ENCODE measurements at regions not wholly inside any gene's neighbourhood (a gene's known extent, or its start where the extent isn't known, plus 50 kb on each side); places are given as distances from the start of the nearest gene placed in this dataset.

DNA sequence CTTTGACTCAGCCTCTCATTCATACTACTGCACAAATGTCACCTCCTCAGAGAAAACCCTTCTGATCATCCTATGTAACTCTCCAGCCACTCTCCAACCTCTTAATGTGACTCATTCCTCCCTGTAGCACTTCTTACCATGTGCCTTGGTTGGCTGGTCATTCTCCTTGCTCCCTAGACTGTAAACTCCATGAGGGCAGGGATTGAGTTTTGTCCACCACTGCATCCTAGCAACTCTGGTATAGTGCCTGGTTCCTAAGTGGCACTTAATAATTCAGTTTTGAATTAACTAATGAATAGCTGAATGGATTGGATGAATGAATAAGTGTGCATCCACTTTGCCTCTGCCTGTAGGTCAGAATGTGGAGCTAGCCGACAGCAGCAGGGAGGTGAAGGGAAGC, 202.5 kb upstream of the HES1 start:
- Histone ChIP-seq H3K36me3 (ENCODE audit: control insufficient read depth, insufficient read depth, low read length) (no peaks in the 10 kb centered on the region), H3K27me3 (ENCODE audit: control insufficient read depth, insufficient read depth, low read length) (no peaks in the 10 kb centered on the region), H3K4me3 (ENCODE audit: low read depth, low read length) (no peak overlapping the region)
- no peak for DNase-seq (ENCODE audit: low read depth)
- TF ChIP-seq, protein P1, sequence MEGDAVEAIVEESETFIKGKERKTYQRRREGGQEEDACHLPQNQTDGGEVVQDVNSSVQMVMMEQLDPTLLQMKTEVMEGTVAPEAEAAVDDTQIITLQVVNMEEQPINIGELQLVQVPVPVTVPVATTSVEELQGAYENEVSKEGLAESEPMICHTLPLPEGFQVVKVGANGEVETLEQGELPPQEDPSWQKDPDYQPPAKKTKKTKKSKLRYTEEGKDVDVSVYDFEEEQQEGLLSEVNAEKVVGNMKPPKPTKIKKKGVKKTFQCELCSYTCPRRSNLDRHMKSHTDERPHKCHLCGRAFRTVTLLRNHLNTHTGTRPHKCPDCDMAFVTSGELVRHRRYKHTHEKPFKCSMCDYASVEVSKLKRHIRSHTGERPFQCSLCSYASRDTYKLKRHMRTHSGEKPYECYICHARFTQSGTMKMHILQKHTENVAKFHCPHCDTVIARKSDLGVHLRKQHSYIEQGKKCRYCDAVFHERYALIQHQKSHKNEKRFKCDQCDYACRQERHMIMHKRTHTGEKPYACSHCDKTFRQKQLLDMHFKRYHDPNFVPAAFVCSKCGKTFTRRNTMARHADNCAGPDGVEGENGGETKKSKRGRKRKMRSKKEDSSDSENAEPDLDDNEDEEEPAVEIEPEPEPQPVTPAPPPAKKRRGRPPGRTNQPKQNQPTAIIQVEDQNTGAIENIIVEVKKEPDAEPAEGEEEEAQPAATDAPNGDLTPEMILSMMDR (IDR thresholded peaks at IDR 0.05; ENCODE audit: insufficient read depth, low read length, poor library complexity, severe bottlenecking): no peak

GRCh38 chr3:193935916-193936315, 200.0 kb upstream of the HES1 start:
- TF ChIP-seq, protein P1 (IDR thresholded peaks at IDR 0.05; ENCODE audit: insufficient read depth, low read length, poor library complexity, severe bottlenecking): no peak
- H3K36me3 ChIP-seq (ENCODE audit: control insufficient read depth, insufficient read depth, low read length): no peaks in the 10 kb centered on the region
- DNase-seq (ENCODE audit: low read depth): no peak
- no peak overlapping the region for H3K4me3 ChIP-seq (ENCODE audit: low read depth, low read length)
- H3K27me3 ChIP-seq (ENCODE audit: control insufficient read depth, insufficient read depth, low read length): no peaks in the 10 kb centered on the region

DNA sequence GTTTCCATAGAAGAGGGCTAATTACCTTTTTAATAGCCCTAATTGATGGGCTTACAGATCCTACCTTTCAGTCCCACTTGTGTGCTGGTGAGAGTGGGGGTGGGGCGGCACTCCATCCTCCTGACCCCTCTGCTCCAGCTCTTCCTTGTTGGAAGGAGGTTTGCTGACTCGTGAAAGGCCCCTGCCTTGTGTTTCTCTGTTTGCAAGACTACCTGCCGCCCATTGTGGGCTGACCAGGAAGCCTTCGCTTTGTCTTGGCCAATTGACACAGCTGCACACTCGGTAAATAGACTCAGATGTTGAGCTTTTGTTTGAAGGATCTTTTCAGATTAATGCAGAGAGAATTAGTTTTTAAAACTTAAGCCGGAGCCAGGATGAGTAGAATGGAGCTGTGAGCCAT, 197.3 kb upstream of the HES1 start:
- Histone ChIP-seq H3K27me3 (ENCODE audit: control insufficient read depth, insufficient read depth, low read length) (no peaks in the 10 kb centered on the region), H3K36me3 (ENCODE audit: control insufficient read depth, insufficient read depth, low read length) (no peaks in the 10 kb centered on the region), H3K4me3 (ENCODE audit: low read depth, low read length) (no peak overlapping the region)
- no peak for DNase-seq (ENCODE audit: low read depth)
- TF ChIP-seq, protein P1 (IDR thresholded peaks at IDR 0.05; ENCODE audit: insufficient read depth, low read length, poor library complexity, severe bottlenecking): no peak

- TF ChIP-seq, protein P1 (IDR thresholded peaks at IDR 0.05; ENCODE audit: insufficient read depth, low read length, poor library complexity, severe bottlenecking): no peak
- no peak overlapping the region for H3K4me3 ChIP-seq (ENCODE audit: low read depth, low read length)
- no peak for DNase-seq (ENCODE audit: low read depth)
- H3K36me3 ChIP-seq (ENCODE audit: control insufficient read depth, insufficient read depth, low read length): no peaks in the 10 kb centered on the region
- H3K27me3 ChIP-seq (ENCODE audit: control insufficient read depth, insufficient read depth, low read length): peaks cover 6% of the 10 kb centered on the region
These were observed 196.4 kb upstream of the HES1 start for GRCh38 chr3:193939527-193939926.

- no peak for DNase-seq (ENCODE audit: low read depth)
These were observed 195.4 kb upstream of the HES1 start for GRCh38 chr3:193940526-193940925.

GRCh38 chr3:193941486-193941885, 194.5 kb upstream of the HES1 start:
- DNase-seq (ENCODE audit: low read depth): no peak
- TF ChIP-seq, protein P1 (IDR thresholded peaks at IDR 0.05; ENCODE audit: insufficient read depth, low read length, poor library complexity, severe bottlenecking): no peak
- peaks cover 8% of the 10 kb centered on the region for H3K27me3 ChIP-seq (ENCODE audit: control insufficient read depth, insufficient read depth, low read length)
- H3K4me3 ChIP-seq (ENCODE audit: low read depth, low read length): no peak overlapping the region
- H3K36me3 ChIP-seq (ENCODE audit: control insufficient read depth, insufficient read depth, low read length): no peaks in the 10 kb centered on the region

More at GRCh38 chr3:193940526-193940925, 195.4 kb upstream of the HES1 start:
- TF ChIP-seq, protein P1 (IDR thresholded peaks at IDR 0.05; ENCODE audit: insufficient read depth, low read length, poor library complexity, severe bottlenecking): no peak
- Histone ChIP-seq H3K4me3 (ENCODE audit: low read depth, low read length) (no peak overlapping the region), H3K27me3 (ENCODE audit: control insufficient read depth, insufficient read depth, low read length) (peaks cover 8% of the 10 kb centered on the region), H3K36me3 (ENCODE audit: control insufficient read depth, insufficient read depth, low read length) (no peaks in the 10 kb centered on the region)
